ENCODE measurements at regions not wholly inside any gene's neighbourhood (a gene's known extent, or its start where the extent isn't known, plus 50 kb on each side); places are given as distances from the start of the nearest gene placed in this dataset.

DNA sequence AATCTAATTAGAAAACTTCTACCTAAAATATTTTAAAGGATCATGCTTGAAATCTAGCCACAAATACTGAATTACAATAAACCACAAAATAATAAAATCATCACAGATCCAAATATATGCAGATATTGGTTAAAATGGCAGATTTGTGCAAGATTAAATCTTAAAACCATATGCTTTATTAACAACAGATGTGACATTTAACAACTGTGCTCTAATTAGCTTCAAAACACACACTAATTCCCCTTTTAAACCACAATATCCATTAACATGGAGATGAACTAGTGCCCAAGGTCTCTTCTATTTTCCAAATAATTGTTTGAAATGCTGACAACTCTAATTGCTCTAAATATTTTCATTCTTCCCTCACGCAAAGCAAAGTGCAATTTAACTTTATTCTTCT lies 1530.3 kb downstream of the SI start:
- Histone ChIP-seq H3K27me3 (ENCODE audit: low read depth) (no peaks in the 10 kb centered on the region), H3K27ac (no peak overlapping the region), H3K4me1 (no peaks in the 10 kb centered on the region), H3K4me3 (no peak overlapping the region), H3K36me3 (no peaks in the 10 kb centered on the region), H3K9me3 (no peaks in the 10 kb centered on the region)
- DNase-seq (no peak), ATAC-seq (no peak)
- intact Hi-C loops (cut with DNase I): no loop called here
- TF ChIP-seq, protein P1, sequence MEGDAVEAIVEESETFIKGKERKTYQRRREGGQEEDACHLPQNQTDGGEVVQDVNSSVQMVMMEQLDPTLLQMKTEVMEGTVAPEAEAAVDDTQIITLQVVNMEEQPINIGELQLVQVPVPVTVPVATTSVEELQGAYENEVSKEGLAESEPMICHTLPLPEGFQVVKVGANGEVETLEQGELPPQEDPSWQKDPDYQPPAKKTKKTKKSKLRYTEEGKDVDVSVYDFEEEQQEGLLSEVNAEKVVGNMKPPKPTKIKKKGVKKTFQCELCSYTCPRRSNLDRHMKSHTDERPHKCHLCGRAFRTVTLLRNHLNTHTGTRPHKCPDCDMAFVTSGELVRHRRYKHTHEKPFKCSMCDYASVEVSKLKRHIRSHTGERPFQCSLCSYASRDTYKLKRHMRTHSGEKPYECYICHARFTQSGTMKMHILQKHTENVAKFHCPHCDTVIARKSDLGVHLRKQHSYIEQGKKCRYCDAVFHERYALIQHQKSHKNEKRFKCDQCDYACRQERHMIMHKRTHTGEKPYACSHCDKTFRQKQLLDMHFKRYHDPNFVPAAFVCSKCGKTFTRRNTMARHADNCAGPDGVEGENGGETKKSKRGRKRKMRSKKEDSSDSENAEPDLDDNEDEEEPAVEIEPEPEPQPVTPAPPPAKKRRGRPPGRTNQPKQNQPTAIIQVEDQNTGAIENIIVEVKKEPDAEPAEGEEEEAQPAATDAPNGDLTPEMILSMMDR (IDR thresholded peaks at IDR 0.05): no peak

DNA sequence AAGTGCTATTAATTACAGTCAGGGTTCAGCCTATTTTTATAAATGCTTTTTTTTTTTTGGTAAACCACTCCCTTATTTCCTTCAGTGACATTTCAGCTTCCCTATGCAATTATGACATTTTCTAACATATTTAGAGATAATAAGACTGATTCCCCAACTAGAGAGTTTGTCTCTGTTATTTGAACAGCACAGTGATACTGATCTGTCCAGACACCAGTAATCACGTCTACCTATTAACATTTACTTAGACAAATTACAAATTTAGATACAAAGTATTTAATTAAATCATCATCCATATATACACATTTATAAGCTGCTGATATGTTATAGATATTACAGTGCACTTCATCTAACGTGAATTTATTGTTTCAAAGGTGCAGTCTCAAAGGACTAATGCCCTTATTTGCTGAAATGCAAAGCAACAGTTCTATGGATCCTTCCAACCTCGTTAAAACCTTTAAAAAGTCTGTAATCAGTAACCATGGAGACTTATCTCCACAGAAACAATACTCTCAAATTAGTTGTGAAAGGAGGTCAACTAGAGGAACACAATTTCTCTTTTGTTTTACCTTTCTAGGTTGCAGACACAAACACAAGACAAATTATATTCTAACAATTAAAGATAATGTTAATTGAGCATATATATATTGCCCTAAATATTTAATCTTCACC lies 1531.1 kb downstream of the SI start:
- TF ChIP-seq, protein P1 (IDR thresholded peaks at IDR 0.05): no peak
- Histone ChIP-seq H3K9me3 (no peaks in the 10 kb centered on the region), H3K27me3 (ENCODE audit: low read depth) (no peaks in the 10 kb centered on the region), H3K4me1 (no peaks in the 10 kb centered on the region), H3K4me3 (no peak overlapping the region), H3K36me3 (no peaks in the 10 kb centered on the region), H3K27ac (no peak overlapping the region)
- ATAC-seq (no peak), DNase-seq (no peak)
- intact Hi-C loops (cut with DNase I): no loop called here

DNA sequence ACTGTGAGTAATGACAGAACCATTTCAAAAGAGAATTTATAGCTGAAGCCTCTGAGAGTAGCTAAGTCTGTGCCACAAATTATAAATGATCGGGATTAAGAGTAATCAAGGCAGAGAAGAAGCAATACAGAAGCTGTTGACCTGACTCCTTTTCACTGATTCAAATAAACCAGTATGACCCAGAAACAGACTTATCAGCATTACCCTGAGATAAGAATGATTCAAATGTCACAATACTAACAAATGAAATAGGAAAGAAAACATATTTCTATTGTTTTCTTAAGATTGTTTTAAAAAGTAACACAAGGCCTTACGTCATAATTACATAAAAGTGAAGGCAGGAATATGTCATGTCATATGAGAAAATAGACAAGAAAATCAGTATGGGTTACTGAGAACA lies 1534.6 kb downstream of the SI start:
- H3K27ac ChIP-seq: no peak overlapping the region
- no peaks in the 10 kb centered on the region for H3K36me3 ChIP-seq
- H3K4me1 ChIP-seq: no peaks in the 10 kb centered on the region
- H3K4me3 ChIP-seq: no peak overlapping the region
- ATAC-seq (no peak), DNase-seq (no peak)
- no peaks in the 10 kb centered on the region for H3K9me3 ChIP-seq
- TF ChIP-seq, protein P1 (IDR thresholded peaks at IDR 0.05): no peak
- intact Hi-C loops (cut with DNase I): no loop called here
- no peaks in the 10 kb centered on the region for H3K27me3 ChIP-seq (ENCODE audit: low read depth)

DNA sequence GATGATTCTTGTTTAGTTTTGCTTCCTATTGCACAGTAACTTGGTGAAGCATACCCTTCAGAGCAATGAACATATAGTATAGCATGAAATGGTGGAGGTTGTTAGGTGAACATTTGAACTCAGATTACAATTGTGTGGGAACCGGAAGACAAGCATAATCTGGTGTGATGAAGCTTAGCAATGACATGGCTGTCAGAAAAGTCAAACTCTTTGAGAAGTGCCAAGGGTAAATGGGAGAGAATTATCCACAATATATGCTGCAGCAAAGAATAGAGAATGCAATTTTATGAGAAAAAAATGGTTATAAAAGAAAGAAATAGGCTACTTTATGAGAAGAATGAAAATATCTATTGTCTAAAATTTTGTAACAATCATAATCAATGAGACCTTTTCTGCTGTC lies 1536.7 kb downstream of the SI start:
- intact Hi-C loops (cut with DNase I): no loop called here

DNA sequence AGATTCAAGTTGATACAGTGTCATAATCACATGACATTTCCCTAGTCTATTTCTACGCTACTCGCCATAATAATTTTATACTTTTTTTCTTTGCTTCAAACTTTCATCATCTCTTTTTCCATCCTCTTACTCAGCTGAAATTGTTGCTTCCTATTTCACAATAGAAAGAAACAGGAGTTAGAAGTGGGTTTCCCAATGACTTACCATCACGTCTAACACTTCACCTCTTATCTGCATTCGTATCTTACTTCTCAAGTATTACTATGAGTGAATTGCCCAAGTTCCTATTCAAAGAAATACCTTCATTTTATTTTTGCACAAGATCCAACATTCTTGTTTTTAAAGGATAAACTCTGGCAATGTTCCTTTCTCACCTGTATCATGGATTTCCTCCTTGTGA lies 1539.9 kb downstream of the SI start:
- Histone ChIP-seq H3K4me1 (no peaks in the 10 kb centered on the region), H3K27me3 (ENCODE audit: low read depth) (no peaks in the 10 kb centered on the region), H3K4me3 (no peak overlapping the region), H3K36me3 (no peaks in the 10 kb centered on the region), H3K27ac (no peak overlapping the region), H3K9me3 (no peaks in the 10 kb centered on the region)
- intact Hi-C loops (cut with DNase I): no loop called here
- TF ChIP-seq, protein P1 (IDR thresholded peaks at IDR 0.05): no peak
- no peak for DNase-seq
- ATAC-seq: no peak

More for the DNA sequence above, 1536.7 kb downstream of the SI start:
- no peaks in the 10 kb centered on the region for H3K9me3 ChIP-seq
- no peak overlapping the region for H3K27ac ChIP-seq
- DNase-seq (no peak), ATAC-seq (no peak)
- no peak overlapping the region for H3K4me3 ChIP-seq
- H3K27me3 ChIP-seq (ENCODE audit: low read depth): no peaks in the 10 kb centered on the region
- H3K36me3 ChIP-seq: no peaks in the 10 kb centered on the region
- no peaks in the 10 kb centered on the region for H3K4me1 ChIP-seq
- TF ChIP-seq, protein P1 (IDR thresholded peaks at IDR 0.05): no peak

Data from lower lobe of right lung (tissue), 2 donors.